Astrocyte (in vitro differentiated cells and primary cell): ENCODE measurements at regions not wholly inside any gene's neighbourhood (a gene's known extent, or its start where the extent isn't known, plus 50 kb on each side); places are given as distances from the start of the nearest gene placed in this dataset. TPM values are rescaled to one million over a fixed set of nuclear protein-coding genes. Genes with fewer than 3 reads are reported as not detected.

Experiments used
- DNase-seq: peaks from one replicate; pipeline ENCODE4 v3.0.0-alpha.2; 2010; ENCODE audit warnings: low read depth
- FAIRE-seq: peaks from 2 replicates; lab custom pipeline; 2011; peaks lifted over from hg19 to GRCh38; lab: Jason Lieb, UNC
- H2AFZ ChIP-seq: 2 replicates; pipeline ENCODE4 v1.6.0; 2012; ENCODE audit warnings: low read depth, low read length, inconsistent platforms
- H3K27ac ChIP-seq: 2 replicates; pipeline ENCODE4 v1.5.1; 2011; ENCODE audit warnings: low read depth, low read length, inconsistent platforms
- H3K27me3 ChIP-seq: 2 replicates; pipeline ENCODE4 v1.6.0; 2011; ENCODE audit warnings: low read length, inconsistent platforms; ENCODE audit not compliant: insufficient read depth
- H3K36me3 ChIP-seq: 2 replicates; pipeline ENCODE4 v1.5.1; 2011; ENCODE audit warnings: low read length, inconsistent platforms; ENCODE audit not compliant: insufficient read depth
- H3K4me1 ChIP-seq: 2 replicates; pipeline ENCODE4 v1.5.1; 2011; ENCODE audit warnings: low read length, inconsistent platforms; ENCODE audit not compliant: insufficient read depth
- H3K4me2 ChIP-seq: 2 replicates; pipeline ENCODE4 v1.6.0; 2012; ENCODE audit warnings: low read length, inconsistent platforms
- H3K4me3 ChIP-seq: 2 replicates; pipeline ENCODE4 v1.5.1; 2011; ENCODE audit warnings: low read depth, mild to moderate bottlenecking, low read length, inconsistent platforms; ENCODE audit not compliant: insufficient read depth
- H3K79me2 ChIP-seq: 2 replicates; pipeline ENCODE4 v1.6.0; 2012; ENCODE audit warnings: mild to moderate bottlenecking, low read length, inconsistent platforms; ENCODE audit not compliant: insufficient read depth
- H3K9ac ChIP-seq: 2 replicates; pipeline ENCODE4 v1.6.0; 2012; ENCODE audit warnings: mild to moderate bottlenecking, low read length, inconsistent platforms
- H3K9me3 ChIP-seq: 2 replicates; pipeline ENCODE4 v1.5.1; 2012; ENCODE audit warnings: low read depth, mild to moderate bottlenecking, low read length, inconsistent platforms; ENCODE audit not compliant: insufficient read depth
- H4K20me1 ChIP-seq: 2 replicates; pipeline ENCODE4 v1.6.0; 2012; ENCODE audit warnings: low read length, inconsistent platforms; ENCODE audit not compliant: insufficient read depth
- H3K27ac Mint-ChIP-seq: one replicate; pipeline ENCODE4 v1.8.0; 2021; ENCODE audit warnings: mild to moderate bottlenecking, mixed read lengths; ENCODE audit not compliant: unreplicated experiment
- H3K27me3 Mint-ChIP-seq: one replicate; pipeline ENCODE4 v1.8.0; 2021; ENCODE audit warnings: low read depth, mixed read lengths; ENCODE audit not compliant: unreplicated experiment
- H3K36me3 Mint-ChIP-seq: one replicate; pipeline ENCODE4 v1.8.0; 2021; ENCODE audit warnings: low read depth, mixed read lengths; ENCODE audit not compliant: unreplicated experiment
- H3K4me1 Mint-ChIP-seq: one replicate; pipeline ENCODE4 v1.8.0; 2021; ENCODE audit warnings: low read depth, mixed read lengths; ENCODE audit not compliant: unreplicated experiment
- H3K4me3 Mint-ChIP-seq: one replicate; pipeline ENCODE4 v1.8.0; 2021; ENCODE audit warnings: mild to moderate bottlenecking, moderate library complexity, mixed read lengths; ENCODE audit not compliant: unreplicated experiment
- H3K9me3 Mint-ChIP-seq: one replicate; pipeline ENCODE4 v1.8.0; 2021; ENCODE audit warnings: mild to moderate bottlenecking, mixed read lengths; ENCODE audit not compliant: unreplicated experiment
- CTCF ChIP-seq: IDR thresholded peaks from 2 replicates; pipeline ENCODE4 v1.5.1; 2011; ENCODE audit warnings: low read depth, mild to moderate bottlenecking, inconsistent platforms, low read length, moderate library complexity; ENCODE audit not compliant: insufficient read depth
- EZH2 ChIP-seq: IDR thresholded peaks from 2 replicates; pipeline ENCODE4 v1.6.1; 2012; ENCODE audit warnings: mild to moderate bottlenecking, low read length, inconsistent platforms; ENCODE audit not compliant: insufficient read depth
- microRNA-seq: library from miRNA; unstranded; fragments of <30 nt; microRNA quantifications from one replicate; pipeline ENCODE4 v1.2.0, GENCODE V29; 2020

GRCh38 chr6:155509743-155510475 lies 54.3 kb upstream of the NOX3 start:
- Histone ChIP-seq H3K4me3 (no peak overlapping the region), H2AFZ (no peak overlapping the region), H3K79me2 (no peaks in the 10 kb centered on the region), H3K9ac (no peak overlapping the region), H3K4me1 (no peaks in the 10 kb centered on the region), H3K4me2 (no peak overlapping the region), H3K9me3 (no peaks in the 10 kb centered on the region), H4K20me1 (no peaks in the 10 kb centered on the region), H3K27me3 (no peaks in the 10 kb centered on the region), H3K36me3 (no peaks in the 10 kb centered on the region), H3K27ac (no peak overlapping the region)
- Mint-ChIP-seq H3K9me3 (no peaks in the 10 kb centered on the region), H3K27ac (no peak overlapping the region), H3K27me3 (no peaks in the 10 kb centered on the region), H3K4me3 (no peak overlapping the region), H3K4me1 (no peaks in the 10 kb centered on the region), H3K36me3 (no peaks in the 10 kb centered on the region)
- TF ChIP-seq EZH2 (no peak), CTCF (no peak)
- DNase-seq (no peak), FAIRE-seq (no peak)

- FAIRE-seq = no peak
- H3K27me3 ChIP-seq = no peaks in the 10 kb centered on the region
- H3K36me3 Mint-ChIP-seq = no peaks in the 10 kb centered on the region
- no peak overlapping the region for H3K9ac ChIP-seq
- peak overlapping the region; percentile 7 for H3K4me2 ChIP-seq
- H3K36me3 ChIP-seq = no peaks in the 10 kb centered on the region
- H3K79me2 ChIP-seq = no peaks in the 10 kb centered on the region
- H3K4me1 ChIP-seq = no peaks in the 10 kb centered on the region
- no peak overlapping the region for H2AFZ ChIP-seq
- no peaks in the 10 kb centered on the region for H3K9me3 Mint-ChIP-seq
- no peaks in the 10 kb centered on the region for H3K9me3 ChIP-seq
- H3K27me3 Mint-ChIP-seq = no peaks in the 10 kb centered on the region
- DNase-seq = peak; percentile 4
- no peak overlapping the region for H3K4me3 Mint-ChIP-seq
- no peak overlapping the region for H3K27ac ChIP-seq
- H3K4me1 Mint-ChIP-seq = no peaks in the 10 kb centered on the region
- TF ChIP-seq EZH2 (no peak), CTCF (no peak)
- no peak overlapping the region for H3K27ac Mint-ChIP-seq
- H3K4me3 ChIP-seq = no peak overlapping the region
- H4K20me1 ChIP-seq = no peaks in the 10 kb centered on the region
These were observed 50.0 kb upstream of the NOX3 start for GRCh38 chr6:155505608-155505989.

Small RNA genes in the stretch of these regions (microRNA-seq; reads per million reads assigned to microRNA genes)
- not detected for gene MIR1202
